ENCODE measurements at regions not wholly inside any gene's neighbourhood (a gene's known extent, or its start where the extent isn't known, plus 50 kb on each side); places are given as distances from the start of the nearest gene placed in this dataset.

DNA sequence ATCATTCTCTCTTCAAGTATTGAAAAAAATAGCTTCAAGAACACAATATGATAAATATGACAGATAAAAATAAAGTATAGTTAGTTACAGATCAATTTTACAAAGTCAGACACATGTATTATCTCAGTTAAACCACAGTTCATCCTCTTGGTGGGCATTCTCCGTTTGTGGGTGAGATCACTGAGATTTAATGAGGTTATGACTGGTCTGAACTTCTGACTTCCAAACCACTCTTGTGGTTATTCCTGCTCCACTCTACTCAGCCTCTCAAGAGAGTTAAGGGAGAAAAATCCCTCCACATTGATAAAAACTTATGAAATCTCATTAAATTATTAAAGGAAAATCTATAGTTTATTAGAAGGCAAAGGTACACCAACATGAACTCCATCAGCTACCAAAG is 229.9 kb upstream of the LRTM1 start:
- TF ChIP-seq, protein P1, sequence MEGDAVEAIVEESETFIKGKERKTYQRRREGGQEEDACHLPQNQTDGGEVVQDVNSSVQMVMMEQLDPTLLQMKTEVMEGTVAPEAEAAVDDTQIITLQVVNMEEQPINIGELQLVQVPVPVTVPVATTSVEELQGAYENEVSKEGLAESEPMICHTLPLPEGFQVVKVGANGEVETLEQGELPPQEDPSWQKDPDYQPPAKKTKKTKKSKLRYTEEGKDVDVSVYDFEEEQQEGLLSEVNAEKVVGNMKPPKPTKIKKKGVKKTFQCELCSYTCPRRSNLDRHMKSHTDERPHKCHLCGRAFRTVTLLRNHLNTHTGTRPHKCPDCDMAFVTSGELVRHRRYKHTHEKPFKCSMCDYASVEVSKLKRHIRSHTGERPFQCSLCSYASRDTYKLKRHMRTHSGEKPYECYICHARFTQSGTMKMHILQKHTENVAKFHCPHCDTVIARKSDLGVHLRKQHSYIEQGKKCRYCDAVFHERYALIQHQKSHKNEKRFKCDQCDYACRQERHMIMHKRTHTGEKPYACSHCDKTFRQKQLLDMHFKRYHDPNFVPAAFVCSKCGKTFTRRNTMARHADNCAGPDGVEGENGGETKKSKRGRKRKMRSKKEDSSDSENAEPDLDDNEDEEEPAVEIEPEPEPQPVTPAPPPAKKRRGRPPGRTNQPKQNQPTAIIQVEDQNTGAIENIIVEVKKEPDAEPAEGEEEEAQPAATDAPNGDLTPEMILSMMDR (IDR thresholded peaks at IDR 0.05) = no peak
- no peak for TF ChIP-seq ZBTB21 (CRISPR knock-in tag; IDR thresholded peaks at IDR 0.05; ENCODE audit: borderline replicate concordance)
- no peak for TF ChIP-seq FOXK1 (CRISPR knock-in tag; IDR thresholded peaks at IDR 0.05)
- no peak for TF ChIP-seq NFYB (CRISPR knock-in tag; conservative IDR thresholded peaks at IDR 0.05; ENCODE audit: low read depth)
- TF ChIP-seq GABPB1 (CRISPR knock-in tag; IDR thresholded peaks at IDR 0.05) = no peak
- TF ChIP-seq, protein P2, sequence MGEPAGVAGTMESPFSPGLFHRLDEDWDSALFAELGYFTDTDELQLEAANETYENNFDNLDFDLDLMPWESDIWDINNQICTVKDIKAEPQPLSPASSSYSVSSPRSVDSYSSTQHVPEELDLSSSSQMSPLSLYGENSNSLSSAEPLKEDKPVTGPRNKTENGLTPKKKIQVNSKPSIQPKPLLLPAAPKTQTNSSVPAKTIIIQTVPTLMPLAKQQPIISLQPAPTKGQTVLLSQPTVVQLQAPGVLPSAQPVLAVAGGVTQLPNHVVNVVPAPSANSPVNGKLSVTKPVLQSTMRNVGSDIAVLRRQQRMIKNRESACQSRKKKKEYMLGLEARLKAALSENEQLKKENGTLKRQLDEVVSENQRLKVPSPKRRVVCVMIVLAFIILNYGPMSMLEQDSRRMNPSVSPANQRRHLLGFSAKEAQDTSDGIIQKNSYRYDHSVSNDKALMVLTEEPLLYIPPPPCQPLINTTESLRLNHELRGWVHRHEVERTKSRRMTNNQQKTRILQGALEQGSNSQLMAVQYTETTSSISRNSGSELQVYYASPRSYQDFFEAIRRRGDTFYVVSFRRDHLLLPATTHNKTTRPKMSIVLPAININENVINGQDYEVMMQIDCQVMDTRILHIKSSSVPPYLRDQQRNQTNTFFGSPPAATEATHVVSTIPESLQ (CRISPR knock-in tag; IDR thresholded peaks at IDR 0.05) = no peak
- TF ChIP-seq TEAD4 (CRISPR knock-in tag; IDR thresholded peaks at IDR 0.05) = no peak
